ENCODE measurements at regions not wholly inside any gene's neighbourhood (a gene's known extent, or its start where the extent isn't known, plus 50 kb on each side); places are given as distances from the start of the nearest gene placed in this dataset.

- H3K27me3 ChIP-seq (replicated peaks; ENCODE audit: insufficient read depth) = no peaks in the 10 kb centered on the region
- no peaks in the 10 kb centered on the region for H3K36me3 ChIP-seq
- intact Hi-C loops (cut with DNase I) = loop anchor here (5.0 kb wide), 1 partner anchor 58 kb away; no protein-coding TSS in a partner anchor
- no peak for TF ChIP-seq POLR2AphosphoS5 (IDR thresholded peaks at IDR 0.05)
- TF ChIP-seq POLR2A (IDR thresholded peaks at IDR 0.05) = no peak
- TF ChIP-seq, protein P1, sequence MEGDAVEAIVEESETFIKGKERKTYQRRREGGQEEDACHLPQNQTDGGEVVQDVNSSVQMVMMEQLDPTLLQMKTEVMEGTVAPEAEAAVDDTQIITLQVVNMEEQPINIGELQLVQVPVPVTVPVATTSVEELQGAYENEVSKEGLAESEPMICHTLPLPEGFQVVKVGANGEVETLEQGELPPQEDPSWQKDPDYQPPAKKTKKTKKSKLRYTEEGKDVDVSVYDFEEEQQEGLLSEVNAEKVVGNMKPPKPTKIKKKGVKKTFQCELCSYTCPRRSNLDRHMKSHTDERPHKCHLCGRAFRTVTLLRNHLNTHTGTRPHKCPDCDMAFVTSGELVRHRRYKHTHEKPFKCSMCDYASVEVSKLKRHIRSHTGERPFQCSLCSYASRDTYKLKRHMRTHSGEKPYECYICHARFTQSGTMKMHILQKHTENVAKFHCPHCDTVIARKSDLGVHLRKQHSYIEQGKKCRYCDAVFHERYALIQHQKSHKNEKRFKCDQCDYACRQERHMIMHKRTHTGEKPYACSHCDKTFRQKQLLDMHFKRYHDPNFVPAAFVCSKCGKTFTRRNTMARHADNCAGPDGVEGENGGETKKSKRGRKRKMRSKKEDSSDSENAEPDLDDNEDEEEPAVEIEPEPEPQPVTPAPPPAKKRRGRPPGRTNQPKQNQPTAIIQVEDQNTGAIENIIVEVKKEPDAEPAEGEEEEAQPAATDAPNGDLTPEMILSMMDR (IDR thresholded peaks at IDR 0.05) = no peak
- no peak for DNase-seq (ENCODE audit: low spot score)
- no peak overlapping the region for H3K27ac ChIP-seq
- no peak overlapping the region for H3K4me3 ChIP-seq
- 55% methylated on average over 4 of the region's 4 CpGs for WGBS
- H3K4me1 ChIP-seq (replicated peaks) = no peaks in the 10 kb centered on the region
- no peaks in the 10 kb centered on the region for H3K9me3 ChIP-seq
These were observed 331.0 kb downstream of the GADD45G start for GRCh38 chr9:89935801-89936200.

GRCh38 chr9:89937051-89937450 lies 332.2 kb downstream of the GADD45G start:
- no peak for DNase-seq (ENCODE audit: low spot score)
- no peaks in the 10 kb centered on the region for H3K4me1 ChIP-seq (replicated peaks)
- 96% methylated on average over 2 of the region's 2 CpGs for WGBS
- no peaks in the 10 kb centered on the region for H3K27me3 ChIP-seq (replicated peaks; ENCODE audit: insufficient read depth)
- H3K36me3 ChIP-seq = no peaks in the 10 kb centered on the region
- intact Hi-C loops (cut with DNase I) = loop anchor here (5.0 kb wide), 1 partner anchor 60 kb away; no protein-coding TSS in a partner anchor
- H3K4me3 ChIP-seq = no peak overlapping the region
- H3K9me3 ChIP-seq = no peaks in the 10 kb centered on the region
- no peak for TF ChIP-seq POLR2AphosphoS5 (IDR thresholded peaks at IDR 0.05)
- TF ChIP-seq, protein P1 (IDR thresholded peaks at IDR 0.05) = no peak
- TF ChIP-seq POLR2A (IDR thresholded peaks at IDR 0.05) = no peak
- H3K27ac ChIP-seq = no peak overlapping the region

DNA sequence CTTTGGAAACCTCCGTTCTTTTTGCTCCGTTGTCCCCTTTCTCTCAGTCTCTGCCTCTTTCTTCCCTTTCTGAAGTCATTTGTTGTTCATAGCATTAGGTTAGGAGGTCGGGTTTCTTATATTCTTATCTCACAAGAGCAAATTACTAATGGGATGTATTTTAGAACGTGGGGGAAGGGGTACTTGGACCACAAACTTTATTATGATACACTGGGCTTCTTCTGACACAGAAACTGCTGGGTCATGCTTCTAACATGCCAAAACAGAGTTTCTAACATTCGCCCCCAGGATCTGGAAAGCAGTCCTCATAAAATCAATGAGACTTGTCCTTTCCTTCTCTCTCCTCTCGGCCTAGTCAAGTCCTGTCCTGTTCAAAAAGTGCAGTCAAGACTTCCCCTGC lies 334.4 kb downstream of the GADD45G start:
- H3K4me1 ChIP-seq (replicated peaks) = no peaks in the 10 kb centered on the region
- H3K4me3 ChIP-seq = no peak overlapping the region
- no peaks in the 10 kb centered on the region for H3K36me3 ChIP-seq
- TF ChIP-seq POLR2AphosphoS5 (IDR thresholded peaks at IDR 0.05) = no peak
- TF ChIP-seq, protein P1 (IDR thresholded peaks at IDR 0.05) = no peak
- no peak for TF ChIP-seq POLR2A (IDR thresholded peaks at IDR 0.05)
- 50% methylated on average over 6 of the region's 6 CpGs for WGBS
- DNase-seq (ENCODE audit: low spot score) = no peak
- intact Hi-C loops (cut with DNase I) = loop anchor here (5.0 kb wide), 1 partner anchor 62 kb away; no protein-coding TSS in a partner anchor
- H3K27ac ChIP-seq = no peak overlapping the region
- no peaks in the 10 kb centered on the region for H3K27me3 ChIP-seq (replicated peaks; ENCODE audit: insufficient read depth)
- no peaks in the 10 kb centered on the region for H3K9me3 ChIP-seq

GRCh38 chr9:89939626-89940292 lies 334.9 kb downstream of the GADD45G start:
- Histone ChIP-seq H3K4me3 (no peak overlapping the region), H3K9me3 (no peaks in the 10 kb centered on the region), H3K4me1 (replicated peaks) (no peaks in the 10 kb centered on the region), H3K27me3 (replicated peaks; ENCODE audit: insufficient read depth) (no peaks in the 10 kb centered on the region), H3K36me3 (no peaks in the 10 kb centered on the region), H3K27ac (no peak overlapping the region)
- 84% methylated on average over 14 of the region's 14 CpGs for WGBS
- intact Hi-C loops (cut with DNase I) = loop anchor here (5.0 kb wide), 2 partner anchors 62 to 317 kb away; no protein-coding TSS in a partner anchor
- no peak for DNase-seq (ENCODE audit: low spot score)
- TF ChIP-seq POLR2AphosphoS5 (IDR thresholded peaks at IDR 0.05) (no peak), POLR2A (IDR thresholded peaks at IDR 0.05) (no peak)
- TF ChIP-seq, protein P1 (IDR thresholded peaks at IDR 0.05) = no peak

DNA sequence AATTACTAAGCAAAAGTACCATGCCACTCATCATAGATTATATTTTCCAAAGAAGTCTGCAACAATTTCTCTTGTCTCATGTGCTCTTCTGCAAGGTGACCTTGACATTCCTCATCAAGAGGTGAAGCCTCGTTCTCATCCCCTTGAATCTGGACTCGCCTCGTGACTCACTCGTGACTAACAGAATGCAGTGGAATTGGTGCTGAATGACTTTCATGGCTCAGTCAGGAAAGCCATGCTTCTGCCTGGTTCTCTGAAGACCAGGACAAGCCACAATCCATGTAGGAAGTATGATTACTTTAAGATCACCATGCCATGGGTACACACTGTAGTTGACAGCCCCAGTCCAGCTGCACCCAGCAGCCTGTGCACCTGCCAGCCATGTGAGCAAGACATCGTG lies 335.8 kb downstream of the GADD45G start:
- H3K27ac ChIP-seq = no peak overlapping the region
- no peaks in the 10 kb centered on the region for H3K27me3 ChIP-seq (replicated peaks; ENCODE audit: insufficient read depth)
- intact Hi-C loops (cut with DNase I) = loop anchor here (5.0 kb wide), 1 partner anchor 318 kb away; no protein-coding TSS in a partner anchor
- H3K36me3 ChIP-seq = no peaks in the 10 kb centered on the region
- H3K9me3 ChIP-seq = no peaks in the 10 kb centered on the region
- H3K4me3 ChIP-seq = no peak overlapping the region
- TF ChIP-seq POLR2AphosphoS5 (IDR thresholded peaks at IDR 0.05) (no peak), POLR2A (IDR thresholded peaks at IDR 0.05) (no peak)
- TF ChIP-seq, protein P1 (IDR thresholded peaks at IDR 0.05) = no peak
- 97% methylated on average over 5 of the region's 5 CpGs for whole genome bisulfite sequencing
- no peaks in the 10 kb centered on the region for H3K4me1 ChIP-seq (replicated peaks)
- DNase-seq (ENCODE audit: low spot score) = no peak
